ENCODE measurements at regions not wholly inside any gene's neighbourhood (a gene's known extent, or its start where the extent isn't known, plus 50 kb on each side); places are given as distances from the start of the nearest gene placed in this dataset.
"Not testable (repeated sequence)": the region's sequence is repeated elsewhere in the genome, so short reads cannot be mapped to it uniquely, and the experiment has no call there.

DNA sequence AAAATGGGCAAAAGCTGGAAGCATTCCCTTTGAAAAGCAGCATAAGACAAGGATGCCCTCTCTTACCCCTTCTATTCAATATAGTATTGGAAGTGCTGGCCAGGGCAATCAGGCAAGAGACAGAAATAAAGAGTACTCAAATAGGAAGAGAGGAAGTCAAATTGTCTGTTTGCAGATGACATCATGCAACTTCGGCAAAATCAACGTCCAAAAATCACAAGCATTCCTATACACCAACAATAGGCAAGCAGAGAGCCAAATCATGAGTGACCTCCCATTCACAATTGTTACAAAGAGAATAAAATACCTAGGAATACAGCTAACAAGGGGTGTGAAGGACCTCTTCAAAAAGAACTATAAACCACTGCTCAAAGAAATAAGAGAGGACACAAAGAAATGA lies 192.0 kb upstream of the FBN2 start:
- DNase-seq (ENCODE audit: low read depth) = not testable (repeated sequence)

- DNase-seq (ENCODE audit: low read depth) = not testable (repeated sequence)
Observed at GRCh38 chr5:128735656-128736055, 197.6 kb upstream of the FBN2 start.

DNA sequence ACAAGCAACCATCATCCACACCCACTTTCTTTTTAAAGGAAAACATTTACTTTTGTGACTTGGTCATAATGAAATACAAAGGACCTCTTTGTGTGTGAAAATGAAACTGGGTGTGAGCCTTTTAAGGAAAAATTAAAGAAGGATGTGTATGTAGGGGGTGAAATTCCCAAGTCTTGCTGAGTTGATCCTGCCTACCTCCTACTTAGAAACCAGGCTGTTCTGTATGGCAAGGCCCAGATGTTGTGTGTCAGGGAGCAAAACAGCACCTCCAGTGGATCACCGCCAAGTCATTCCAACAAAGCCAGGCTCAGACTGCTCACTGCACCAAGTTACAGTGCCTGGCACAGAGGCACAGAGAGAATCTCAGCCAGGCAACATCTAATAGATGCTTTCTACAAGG lies 198.5 kb upstream of the FBN2 start:
- no peak for DNase-seq (ENCODE audit: low read depth)

GRCh38 chr5:128749136-128749898 lies 211.3 kb upstream of the FBN2 start:
- no peak for DNase-seq (ENCODE audit: low read depth)

GRCh38 chr5:128750155-128750554 lies 212.1 kb upstream of the FBN2 start:
- DNase-seq (ENCODE audit: low read depth) = no peak

DNA sequence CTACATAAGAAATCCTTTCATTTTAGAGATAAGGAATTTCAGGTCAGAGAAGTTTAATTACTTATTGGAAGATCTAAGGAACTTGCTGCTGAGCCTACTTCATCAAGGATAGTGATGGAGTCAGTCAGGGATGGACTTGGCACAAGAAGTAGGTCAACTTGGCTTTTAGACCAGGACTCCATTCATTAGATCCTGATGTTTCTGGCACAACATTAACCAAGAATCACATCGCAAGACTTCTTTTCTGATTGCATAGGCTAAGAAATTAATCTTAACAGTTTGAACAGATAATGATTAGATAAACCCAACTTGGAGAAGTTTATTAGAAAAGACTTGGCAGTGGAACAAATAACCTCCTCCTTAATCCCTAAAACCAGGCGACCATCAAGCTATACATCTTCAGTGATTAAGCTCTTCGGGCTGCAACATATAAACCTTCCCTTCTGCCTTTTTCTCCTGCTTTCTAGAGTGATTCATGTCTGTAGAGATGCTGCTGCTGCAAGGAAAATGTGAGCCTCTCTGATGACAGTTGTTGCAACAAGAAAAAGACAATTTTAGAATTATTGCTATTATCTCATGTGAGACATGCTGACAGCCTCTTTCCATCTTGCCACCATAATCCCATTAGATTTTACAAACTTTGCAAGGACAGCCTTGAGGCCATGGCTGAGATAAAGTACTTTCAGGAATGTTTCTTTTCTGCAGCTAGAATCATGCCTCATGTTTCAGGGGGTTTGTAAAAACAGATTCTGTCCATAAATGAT lies 207.9 kb upstream of the SLC27A6 start:
- no peak for DNase-seq (ENCODE audit: low read depth)

GRCh38 chr5:128762661-128763306 lies 202.5 kb upstream of the SLC27A6 start:
- DNase-seq (ENCODE audit: low read depth) = no peak

GRCh38 chr5:128763321-128763720 lies 202.0 kb upstream of the SLC27A6 start:
- DNase-seq (ENCODE audit: low read depth) = no peak

DNA sequence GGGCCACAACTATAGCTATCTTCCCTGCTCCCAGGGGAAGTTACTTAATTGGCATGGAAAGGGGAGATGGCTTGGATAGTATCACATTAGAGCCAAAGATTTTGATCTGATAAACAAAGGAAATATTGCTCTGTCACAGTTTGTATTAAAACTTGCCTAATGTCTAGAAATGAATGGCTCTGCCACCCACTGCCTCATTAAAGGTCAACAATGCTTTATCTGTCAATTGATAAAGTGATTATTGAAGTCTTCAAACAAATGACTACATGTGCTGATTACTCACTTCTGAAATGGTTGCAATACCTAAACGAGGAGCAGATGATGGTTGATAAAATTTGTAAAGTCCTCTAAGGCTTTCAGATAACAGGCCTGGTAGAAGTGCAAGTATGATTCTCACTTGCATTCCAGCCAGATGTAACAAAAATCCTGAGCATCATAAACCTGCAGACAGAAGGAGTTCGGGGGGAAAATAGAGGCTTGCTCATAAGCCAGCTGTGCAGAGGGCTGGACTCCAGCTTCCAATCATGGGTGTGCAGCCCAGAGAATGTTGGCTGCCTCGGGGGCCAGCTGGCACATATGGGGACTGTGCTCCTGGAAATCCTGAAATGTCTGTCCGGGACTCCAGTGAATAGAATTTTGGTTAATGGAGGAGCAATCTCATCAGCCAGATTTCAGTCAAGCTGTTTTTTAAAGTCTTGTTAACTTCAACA lies 200.5 kb upstream of the SLC27A6 start:
- DNase-seq (ENCODE audit: low read depth) = no peak

- no peak for DNase-seq (ENCODE audit: low read depth)
Observed at GRCh38 chr5:128765448-128766061, 199.7 kb upstream of the SLC27A6 start.

DNA sequence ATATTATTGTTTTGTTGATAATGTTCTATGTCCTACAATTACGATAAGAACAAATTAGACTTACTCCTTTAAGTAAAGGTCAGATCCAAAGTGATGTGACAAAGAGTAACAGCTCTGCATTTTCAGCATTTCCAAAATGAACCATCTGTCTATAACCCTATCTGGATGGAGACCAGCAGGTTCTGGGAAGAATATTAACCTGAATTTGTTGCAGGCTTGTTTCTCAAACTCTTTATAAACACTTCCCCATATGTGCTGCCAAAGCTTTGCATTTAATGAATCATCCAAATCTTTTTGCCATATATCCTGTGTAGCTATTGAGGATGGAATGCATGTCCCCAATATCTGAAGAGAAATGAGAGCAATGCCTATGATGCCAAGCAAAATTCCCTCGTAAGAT lies 198.9 kb upstream of the SLC27A6 start:
- DNase-seq (ENCODE audit: low read depth) = no peak

GRCh38 chr5:128770907-128771306 lies 194.4 kb upstream of the SLC27A6 start:
- no peak for DNase-seq (ENCODE audit: low read depth)

GRCh38 chr5:128772356-128772755 lies 192.9 kb upstream of the SLC27A6 start:
- DNase-seq (ENCODE audit: low read depth) = no peak

DNA sequence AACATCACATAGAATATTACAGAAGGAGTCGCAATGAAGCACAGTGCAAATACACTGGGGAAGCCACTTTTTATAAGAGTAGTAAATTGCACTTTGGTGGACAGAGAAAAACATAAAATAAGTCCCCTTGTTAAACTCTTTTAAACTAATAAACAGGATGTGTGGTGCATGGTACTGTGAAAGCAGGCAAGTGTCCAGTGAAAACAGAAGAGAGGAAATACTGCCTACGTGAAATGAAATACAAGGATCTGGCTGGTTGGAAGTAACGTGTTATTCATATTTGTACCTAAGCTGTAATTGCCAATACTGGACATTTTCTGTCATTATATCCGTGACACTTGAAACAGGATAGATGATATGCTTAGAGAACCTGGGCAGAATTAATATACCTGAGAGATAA lies 191.9 kb upstream of the SLC27A6 start:
- DNase-seq (ENCODE audit: low read depth) = no peak

DNA sequence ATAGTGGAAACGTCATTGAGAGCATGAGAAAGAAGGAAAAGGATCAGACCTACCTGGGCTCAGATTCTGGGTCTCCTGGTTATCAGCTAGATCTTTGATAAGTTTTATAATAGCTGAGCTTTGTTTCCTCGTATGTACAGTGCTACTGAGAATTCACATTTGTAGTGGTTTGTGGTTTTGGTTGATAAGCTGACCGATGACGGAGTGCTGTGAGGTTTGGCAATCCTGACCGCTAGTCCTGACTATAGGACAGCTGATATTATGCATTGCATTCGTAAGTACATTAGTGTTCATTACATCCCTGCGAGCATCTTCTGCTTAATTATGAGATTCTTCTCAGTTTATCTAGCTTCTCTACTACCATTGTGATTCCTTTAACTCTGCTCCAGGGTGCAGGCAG lies 190.7 kb upstream of the SLC27A6 start:
- no peak for DNase-seq (ENCODE audit: low read depth)

DNA sequence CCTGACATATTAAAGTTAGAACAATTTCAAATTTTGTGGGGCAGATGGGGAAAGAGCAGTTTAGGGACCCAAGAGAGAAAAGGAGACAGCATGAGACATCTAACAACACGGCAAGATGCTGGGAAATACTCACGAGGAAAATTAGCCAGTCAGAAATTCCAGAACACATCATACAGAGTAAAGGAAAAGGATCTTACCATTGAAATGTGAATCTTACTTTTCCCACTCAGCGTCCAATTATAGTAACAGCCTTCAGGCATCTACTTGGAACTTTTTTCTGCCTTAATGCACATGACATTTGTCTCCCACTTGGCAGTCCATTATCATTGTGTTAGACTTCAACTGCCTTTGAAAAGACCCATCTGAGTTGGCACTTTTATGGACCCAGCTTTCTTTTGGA lies 189.7 kb upstream of the SLC27A6 start:
- DNase-seq (ENCODE audit: low read depth) = no peak

GRCh38 chr5:128777052-128777451 lies 188.2 kb upstream of the SLC27A6 start:
- DNase-seq (ENCODE audit: low read depth) = no peak

GRCh38 chr5:128778474-128778873 lies 186.8 kb upstream of the SLC27A6 start:
- no peak for DNase-seq (ENCODE audit: low read depth)

GRCh38 chr5:128782446-128782845 lies 182.8 kb upstream of the SLC27A6 start:
- DNase-seq (ENCODE audit: low read depth) = peak; percentile 59

DNA sequence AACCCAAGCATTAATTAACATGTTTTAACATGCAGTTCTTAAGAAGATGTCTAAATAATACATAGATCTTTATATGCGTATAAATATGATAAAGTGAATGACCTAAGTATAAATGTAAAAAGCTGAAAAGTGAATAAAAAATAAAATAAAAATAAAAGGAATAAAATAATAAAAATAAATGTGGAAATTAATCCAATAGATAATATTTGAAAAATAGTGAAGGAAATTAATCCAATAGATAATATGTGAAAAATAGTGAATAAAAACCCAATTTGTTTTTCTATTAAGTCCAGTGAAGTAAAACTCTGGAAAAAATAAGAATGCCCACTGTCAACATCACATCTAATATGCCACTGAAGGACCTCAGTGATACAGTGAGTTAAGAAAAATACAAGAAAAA lies 180.6 kb upstream of the SLC27A6 start:
- DNase-seq (ENCODE audit: low read depth) = no peak

GRCh38 chr5:128791312-128791711 lies 174.0 kb upstream of the SLC27A6 start:
- DNase-seq (ENCODE audit: low read depth) = no peak

DNA sequence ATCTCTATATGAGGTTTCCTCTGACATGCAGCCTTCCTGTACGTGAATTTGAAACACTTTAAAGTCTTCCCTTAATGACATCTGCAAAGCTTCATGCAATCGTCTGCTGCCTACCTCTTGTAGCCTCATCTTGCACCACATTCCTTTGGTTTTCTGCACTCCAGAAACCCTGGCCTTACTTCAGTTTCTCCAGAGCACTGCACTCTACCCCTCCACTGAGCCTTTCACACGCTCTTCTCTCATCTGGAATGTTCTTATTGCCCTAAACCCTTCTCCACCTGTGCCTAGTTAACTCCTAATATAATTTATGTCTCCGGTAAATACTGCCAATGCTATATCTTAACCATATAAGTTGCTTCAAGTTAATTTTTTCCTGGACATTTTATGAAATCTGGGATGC lies 168.8 kb upstream of the SLC27A6 start:
- DNase-seq (ENCODE audit: low read depth) = no peak

Data from renal cortical epithelial cell (primary cell).